ENCODE measurements at regions not wholly inside any gene's neighbourhood (a gene's known extent, or its start where the extent isn't known, plus 50 kb on each side); places are given as distances from the start of the nearest gene placed in this dataset.

- H3K9me2 ChIP-seq (ENCODE audit: insufficient read depth) = no peaks in the 10 kb centered on the region; the same call in 1 of the 2 replicates
Measured at GRCh38 chr12:88342251-88342806, 200.2 kb downstream of the TMTC3 start.

DNA sequence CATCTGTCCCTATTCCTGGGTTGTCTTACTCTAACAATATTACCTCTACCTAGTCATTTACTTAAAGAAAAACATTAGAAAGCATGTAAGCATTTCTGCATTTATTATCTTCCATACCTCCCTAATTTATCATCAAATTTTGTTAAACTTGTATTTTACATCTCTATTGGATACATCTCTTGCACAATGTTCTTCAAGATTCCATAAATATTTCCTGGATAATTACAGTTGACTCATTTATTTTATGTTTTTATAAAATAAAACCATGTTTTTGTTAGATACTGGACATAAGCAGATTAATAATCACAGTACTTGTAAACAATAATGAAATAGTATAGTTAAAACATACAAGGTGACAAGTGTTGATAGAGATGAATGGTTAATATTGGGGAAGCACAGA, 209.0 kb downstream of the TMTC3 start:
- in situ Hi-C loops (cut with MboI) = no loop called here

More at GRCh38 chr12:88342251-88342806, 200.2 kb downstream of the TMTC3 start:
- DNase-seq = no peak
- in situ Hi-C loops (cut with MboI) = no loop called here
- Histone ChIP-seq H3K27me3 (replicated peaks; ENCODE audit: insufficient read depth) (no peaks in the 10 kb centered on the region), H3K79me2 (ENCODE audit: insufficient read depth) (no peaks in the 10 kb centered on the region), H3K4me1 (ENCODE audit: insufficient read depth) (peaks cover 31% of the 10 kb centered on the region), H3K9ac (no peak overlapping the region), H3K9me3 (ENCODE audit: low read depth) (no peaks in the 10 kb centered on the region), H4K20me1 (ENCODE audit: insufficient read depth) (no peaks in the 10 kb centered on the region), H3K36me3 (ENCODE audit: low read depth) (no peaks in the 10 kb centered on the region), H3K4me2 (ENCODE audit: unreplicated experiment) (no peak overlapping the region), H3K4me3 (no peak overlapping the region), H3F3A (ENCODE audit: insufficient read depth) (peaks cover 36% of the 10 kb centered on the region), H3K27ac (no peak overlapping the region), H2AFZ (no peak overlapping the region)
- TF ChIP-seq EZH2 (IDR thresholded peaks at IDR 0.05; ENCODE audit: insufficient read depth, poor library complexity, severe bottlenecking) (no peak), EZH2phosphoT487 (IDR thresholded peaks at IDR 0.05; ENCODE audit: insufficient read depth, low read depth) (no peak)

GRCh38 chr12:88354691-88355090, 212.6 kb downstream of the TMTC3 start:
- WGBS, 2 experiments (ENCODE audit: low coverage in 1 of 2, low lambda C conversion rate in 2 of 2, missing lambda C conversion rate in 2 of 2) = 96 to 97% methylated on average over 4 of the region's 4 CpGs
- no peak overlapping the region for H3K4me3 ChIP-seq

More for the DNA sequence above, 209.0 kb downstream of the TMTC3 start:
- Histone ChIP-seq H3F3A (ENCODE audit: insufficient read depth) (peaks cover 27% of the 10 kb centered on the region; the same call in 1 of the 2 replicates), H4K20me1 (ENCODE audit: insufficient read depth) (no peaks in the 10 kb centered on the region), H3K4me2 (ENCODE audit: unreplicated experiment) (no peak overlapping the region), H3K27ac (peak overlapping the region; percentile 31), H3K36me3 (ENCODE audit: low read depth) (peaks cover 10% of the 10 kb centered on the region; the same call in 1 of the 2 replicates), H3K4me1 (ENCODE audit: insufficient read depth) (peaks cover 11% of the 10 kb centered on the region), H2AFZ (no peak overlapping the region), H3K9ac (no peak overlapping the region), H3K27me3 (replicated peaks; ENCODE audit: insufficient read depth) (no peaks in the 10 kb centered on the region), H3K9me2 (ENCODE audit: insufficient read depth) (no peaks in the 10 kb centered on the region), H3K4me3 (no peak overlapping the region), H3K79me2 (ENCODE audit: insufficient read depth) (no peaks in the 10 kb centered on the region), H3K9me3 (ENCODE audit: low read depth) (no peaks in the 10 kb centered on the region)
- TF ChIP-seq EZH2phosphoT487 (IDR thresholded peaks at IDR 0.05; ENCODE audit: insufficient read depth, low read depth) = no peak
- TF ChIP-seq EZH2 (IDR thresholded peaks at IDR 0.05; ENCODE audit: insufficient read depth, poor library complexity, severe bottlenecking) = no peak
- peak; percentile 31 for DNase-seq

GRCh38 chr12:88360343-88360742, 218.2 kb downstream of the TMTC3 start:
- no peaks in the 10 kb centered on the region for H3K9me3 ChIP-seq (ENCODE audit: low read depth)
- H3K79me2 ChIP-seq (ENCODE audit: insufficient read depth) = 0 out of 2 replicates have a peak, but pooled peaks cover 5% of the 10 kb centered on the region
- no peak overlapping the region for H3K4me3 ChIP-seq
- H4K20me1 ChIP-seq (ENCODE audit: insufficient read depth) = no peaks in the 10 kb centered on the region
- DNase-seq = no peak
- in situ Hi-C loops (cut with MboI) = no loop called here
- no peak overlapping the region for H3K27ac ChIP-seq
- peaks cover 34% of the 10 kb centered on the region for H3K4me1 ChIP-seq (ENCODE audit: insufficient read depth)
- peaks cover 61% of the 10 kb centered on the region for H3F3A ChIP-seq (ENCODE audit: insufficient read depth)
- no peak overlapping the region for H3K9ac ChIP-seq
- no peaks in the 10 kb centered on the region for H3K36me3 ChIP-seq (ENCODE audit: low read depth)
- H3K9me2 ChIP-seq (ENCODE audit: insufficient read depth) = no peaks in the 10 kb centered on the region
- no peak overlapping the region for H3K4me2 ChIP-seq (ENCODE audit: unreplicated experiment)
- WGBS, 2 experiments (ENCODE audit: low coverage in 1 of 2, low lambda C conversion rate in 2 of 2, missing lambda C conversion rate in 2 of 2) = 93% methylated on average over 1 of the region's 1 CpG
- TF ChIP-seq EZH2phosphoT487 (IDR thresholded peaks at IDR 0.05; ENCODE audit: insufficient read depth, low read depth) (no peak), EZH2 (IDR thresholded peaks at IDR 0.05; ENCODE audit: insufficient read depth, poor library complexity, severe bottlenecking) (no peak)
- no peak overlapping the region for H2AFZ ChIP-seq
- H3K27me3 ChIP-seq (replicated peaks; ENCODE audit: insufficient read depth) = no peaks in the 10 kb centered on the region

More at GRCh38 chr12:88354691-88355090, 212.6 kb downstream of the TMTC3 start:
- Histone ChIP-seq H3K9ac (no peak overlapping the region), H2AFZ (no peak overlapping the region), H3K9me2 (ENCODE audit: insufficient read depth) (no peaks in the 10 kb centered on the region), H3K4me1 (ENCODE audit: insufficient read depth) (peaks cover 11% of the 10 kb centered on the region), H3K9me3 (ENCODE audit: low read depth) (no peaks in the 10 kb centered on the region), H3K4me2 (ENCODE audit: unreplicated experiment) (no peak overlapping the region), H3K27me3 (replicated peaks; ENCODE audit: insufficient read depth) (no peaks in the 10 kb centered on the region), H3K27ac (no peak overlapping the region), H4K20me1 (ENCODE audit: insufficient read depth) (no peaks in the 10 kb centered on the region), H3K36me3 (ENCODE audit: low read depth) (no peaks in the 10 kb centered on the region), H3F3A (ENCODE audit: insufficient read depth) (peaks cover 46% of the 10 kb centered on the region), H3K79me2 (ENCODE audit: insufficient read depth) (no peaks in the 10 kb centered on the region)
- DNase-seq = no peak
- TF ChIP-seq EZH2 (IDR thresholded peaks at IDR 0.05; ENCODE audit: insufficient read depth, poor library complexity, severe bottlenecking) = no peak
- TF ChIP-seq EZH2phosphoT487 (IDR thresholded peaks at IDR 0.05; ENCODE audit: insufficient read depth, low read depth) = no peak
- in situ Hi-C loops (cut with MboI) = no loop called here

- Histone ChIP-seq H4K20me1 (ENCODE audit: insufficient read depth) (no peaks in the 10 kb centered on the region), H3K9me2 (ENCODE audit: insufficient read depth) (no peaks in the 10 kb centered on the region)
- DNase-seq = peak; percentile 58
Measured at GRCh38 chr12:88361493-88361892, 218.8 kb downstream of the KITLG start.

More at GRCh38 chr12:88361493-88361892, 218.8 kb downstream of the KITLG start:
- no peak overlapping the region for H3K9ac ChIP-seq
- H3K4me3 ChIP-seq = no peak overlapping the region
- no peaks in the 10 kb centered on the region for H3K27me3 ChIP-seq (replicated peaks; ENCODE audit: insufficient read depth)
- H3F3A ChIP-seq (ENCODE audit: insufficient read depth) = peaks cover 70% of the 10 kb centered on the region
- H3K79me2 ChIP-seq (ENCODE audit: insufficient read depth) = 0 out of 2 replicates have a peak, but pooled peaks cover 5% of the 10 kb centered on the region
- no peak overlapping the region for H3K27ac ChIP-seq
- no peaks in the 10 kb centered on the region for H3K9me3 ChIP-seq (ENCODE audit: low read depth)
- no peak overlapping the region for H2AFZ ChIP-seq
- in situ Hi-C loops (cut with MboI) = no loop called here
- no peak for TF ChIP-seq EZH2 (IDR thresholded peaks at IDR 0.05; ENCODE audit: insufficient read depth, poor library complexity, severe bottlenecking)
- no peak for TF ChIP-seq EZH2phosphoT487 (IDR thresholded peaks at IDR 0.05; ENCODE audit: insufficient read depth, low read depth)
- peaks cover 40% of the 10 kb centered on the region for H3K4me1 ChIP-seq (ENCODE audit: insufficient read depth)
- H3K4me2 ChIP-seq (ENCODE audit: unreplicated experiment) = peak overlapping the region; percentile 13
- no peaks in the 10 kb centered on the region for H3K36me3 ChIP-seq (ENCODE audit: low read depth)

Measured in GM23248 (cell line).